SK-N-SH treated with all-trans-retinoic acid at 6 μM for 48 hours (cell line): ENCODE measurements at regions not wholly inside any gene's neighbourhood (a gene's known extent, or its start where the extent isn't known, plus 50 kb on each side); places are given as distances from the start of the nearest gene placed in this dataset.

ENCODE experiments used
- BACH2 ChIP-seq: fragments of 250-450 bp; sonication (Bioruptor Pico); IDR thresholded peaks from 2 replicates; pipeline ENCODE4 v1.9.0; 2021; ENCODE audit warnings: mild to moderate bottlenecking, borderline replicate concordance
- ESRRG ChIP-seq: fragments of 250-450 bp; sonication (Bioruptor Pico); IDR thresholded peaks from 2 replicates; pipeline ENCODE4 v1.6.1; 2021; ENCODE audit warnings: mild to moderate bottlenecking
- GLIS3 ChIP-seq: fragments of 250-450 bp; sonication (Bioruptor Pico); IDR thresholded peaks from 2 replicates; pipeline ENCODE4 v1.5.0; 2020; ENCODE audit warnings: mild to moderate bottlenecking, moderate library complexity
- RARB ChIP-seq: fragments of 250-450 bp; sonication (Bioruptor Pico); IDR thresholded peaks from 2 replicates; pipeline ENCODE4 v1.8.0; 2021; ENCODE audit warnings: mild to moderate bottlenecking, moderate library complexity
- TOX ChIP-seq: fragments of 250-450 bp; sonication (Bioruptor Pico); IDR thresholded peaks from 2 replicates; pipeline ENCODE4 v1.8.0; 2021; ENCODE audit warnings: mild to moderate bottlenecking, moderate library complexity, borderline replicate concordance
- ZFP3 ChIP-seq: fragments of 250-450 bp; sonication (Bioruptor Pico); IDR thresholded peaks from 2 replicates; pipeline ENCODE4 v1.5.0; 2020; ENCODE audit warnings: mild to moderate bottlenecking, moderate library complexity
- ZFP30 ChIP-seq: fragments of 450-650 bp; formaldehyde crosslinking; IDR thresholded peaks from 2 replicates; pipeline ENCODE4 v1.5.0; 2022; ENCODE audit warnings: mild to moderate bottlenecking, moderate library complexity
- ZNF70 ChIP-seq: fragments of 450-650 bp; formaldehyde crosslinking; IDR thresholded peaks from 2 replicates; pipeline ENCODE4 v1.5.0; 2020; ENCODE audit warnings: mild to moderate bottlenecking, moderate library complexity
- TF ChIP-seq, protein P1 (sequence below): fragments of 250-450 bp; sonication (Bioruptor Pico); IDR thresholded peaks from 2 replicates; pipeline ENCODE4 v1.8.0; 2020; ENCODE audit warnings: mild to moderate bottlenecking, moderate library complexity, borderline replicate concordance
- TF ChIP-seq, protein P2 (sequence below): fragments of 250-450 bp; sonication (Bioruptor Pico); IDR thresholded peaks from 2 replicates; pipeline ENCODE4 v1.5.1; 2020; ENCODE audit warnings: low read depth, mild to moderate bottlenecking, moderate library complexity

GRCh38 chr12:77569876-77570275 lies 260.8 kb upstream of the NAV3 start:
- TF ChIP-seq BACH2 (CRISPR knock-in tag) (no peak), ZFP30 (CRISPR knock-in tag) (no peak), ESRRG (CRISPR knock-in tag) (no peak), GLIS3 (CRISPR knock-in tag) (no peak), RARB (CRISPR knock-in tag) (no peak), ZFP3 (CRISPR knock-in tag) (no peak), TOX (CRISPR knock-in tag) (no peak), ZNF70 (CRISPR knock-in tag) (no peak)
- TF ChIP-seq, protein P1, sequence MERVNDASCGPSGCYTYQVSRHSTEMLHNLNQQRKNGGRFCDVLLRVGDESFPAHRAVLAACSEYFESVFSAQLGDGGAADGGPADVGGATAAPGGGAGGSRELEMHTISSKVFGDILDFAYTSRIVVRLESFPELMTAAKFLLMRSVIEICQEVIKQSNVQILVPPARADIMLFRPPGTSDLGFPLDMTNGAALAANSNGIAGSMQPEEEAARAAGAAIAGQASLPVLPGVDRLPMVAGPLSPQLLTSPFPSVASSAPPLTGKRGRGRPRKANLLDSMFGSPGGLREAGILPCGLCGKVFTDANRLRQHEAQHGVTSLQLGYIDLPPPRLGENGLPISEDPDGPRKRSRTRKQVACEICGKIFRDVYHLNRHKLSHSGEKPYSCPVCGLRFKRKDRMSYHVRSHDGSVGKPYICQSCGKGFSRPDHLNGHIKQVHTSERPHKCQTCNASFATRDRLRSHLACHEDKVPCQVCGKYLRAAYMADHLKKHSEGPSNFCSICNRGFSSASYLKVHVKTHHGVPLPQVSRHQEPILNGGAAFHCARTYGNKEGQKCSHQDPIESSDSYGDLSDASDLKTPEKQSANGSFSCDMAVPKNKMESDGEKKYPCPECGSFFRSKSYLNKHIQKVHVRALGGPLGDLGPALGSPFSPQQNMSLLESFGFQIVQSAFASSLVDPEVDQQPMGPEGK: no peak
- TF ChIP-seq, protein P2, sequence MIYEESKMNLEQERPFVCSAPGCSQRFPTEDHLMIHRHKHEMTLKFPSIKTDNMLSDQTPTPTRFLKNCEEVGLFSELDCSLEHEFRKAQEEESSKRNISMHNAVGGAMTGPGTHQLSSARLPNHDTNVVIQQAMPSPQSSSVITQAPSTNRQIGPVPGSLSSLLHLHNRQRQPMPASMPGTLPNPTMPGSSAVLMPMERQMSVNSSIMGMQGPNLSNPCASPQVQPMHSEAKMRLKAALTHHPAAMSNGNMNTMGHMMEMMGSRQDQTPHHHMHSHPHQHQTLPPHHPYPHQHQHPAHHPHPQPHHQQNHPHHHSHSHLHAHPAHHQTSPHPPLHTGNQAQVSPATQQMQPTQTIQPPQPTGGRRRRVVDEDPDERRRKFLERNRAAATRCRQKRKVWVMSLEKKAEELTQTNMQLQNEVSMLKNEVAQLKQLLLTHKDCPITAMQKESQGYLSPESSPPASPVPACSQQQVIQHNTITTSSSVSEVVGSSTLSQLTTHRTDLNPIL: no peak
